H1 (cell line): ENCODE measurements at regions not wholly inside any gene's neighbourhood (a gene's known extent, or its start where the extent isn't known, plus 50 kb on each side); places are given as distances from the start of the nearest gene placed in this dataset.

Experiments used
- BRCA1 ChIP-seq: IDR thresholded peaks from 2 replicates; pipeline ENCODE4 v1.6.1; 2012; ENCODE audit warnings: low read depth, low read length, improper control_type of control experiment
- JUND ChIP-seq: IDR thresholded peaks from 2 replicates; pipeline ENCODE4 v1.6.1; 2011; ENCODE audit warnings: mild to moderate bottlenecking, improper control_type of control experiment, low read length
- TF ChIP-seq, protein P1 (sequence below): fragments of 300-600 bp; sonication (generic); IDR thresholded peaks from 2 replicates; pipeline ENCODE4 v1.7.1; 2012; ENCODE audit warnings: low read length, moderate library complexity, mild to moderate bottlenecking, inconsistent platforms; ENCODE audit not compliant: insufficient replicate concordance
- TF ChIP-seq, protein P2 (sequence below): IDR thresholded peaks from 2 replicates; pipeline ENCODE4 v1.6.1; 2011; ENCODE audit warnings: low read length, improper control_type of control experiment

- TF ChIP-seq, protein P1, sequence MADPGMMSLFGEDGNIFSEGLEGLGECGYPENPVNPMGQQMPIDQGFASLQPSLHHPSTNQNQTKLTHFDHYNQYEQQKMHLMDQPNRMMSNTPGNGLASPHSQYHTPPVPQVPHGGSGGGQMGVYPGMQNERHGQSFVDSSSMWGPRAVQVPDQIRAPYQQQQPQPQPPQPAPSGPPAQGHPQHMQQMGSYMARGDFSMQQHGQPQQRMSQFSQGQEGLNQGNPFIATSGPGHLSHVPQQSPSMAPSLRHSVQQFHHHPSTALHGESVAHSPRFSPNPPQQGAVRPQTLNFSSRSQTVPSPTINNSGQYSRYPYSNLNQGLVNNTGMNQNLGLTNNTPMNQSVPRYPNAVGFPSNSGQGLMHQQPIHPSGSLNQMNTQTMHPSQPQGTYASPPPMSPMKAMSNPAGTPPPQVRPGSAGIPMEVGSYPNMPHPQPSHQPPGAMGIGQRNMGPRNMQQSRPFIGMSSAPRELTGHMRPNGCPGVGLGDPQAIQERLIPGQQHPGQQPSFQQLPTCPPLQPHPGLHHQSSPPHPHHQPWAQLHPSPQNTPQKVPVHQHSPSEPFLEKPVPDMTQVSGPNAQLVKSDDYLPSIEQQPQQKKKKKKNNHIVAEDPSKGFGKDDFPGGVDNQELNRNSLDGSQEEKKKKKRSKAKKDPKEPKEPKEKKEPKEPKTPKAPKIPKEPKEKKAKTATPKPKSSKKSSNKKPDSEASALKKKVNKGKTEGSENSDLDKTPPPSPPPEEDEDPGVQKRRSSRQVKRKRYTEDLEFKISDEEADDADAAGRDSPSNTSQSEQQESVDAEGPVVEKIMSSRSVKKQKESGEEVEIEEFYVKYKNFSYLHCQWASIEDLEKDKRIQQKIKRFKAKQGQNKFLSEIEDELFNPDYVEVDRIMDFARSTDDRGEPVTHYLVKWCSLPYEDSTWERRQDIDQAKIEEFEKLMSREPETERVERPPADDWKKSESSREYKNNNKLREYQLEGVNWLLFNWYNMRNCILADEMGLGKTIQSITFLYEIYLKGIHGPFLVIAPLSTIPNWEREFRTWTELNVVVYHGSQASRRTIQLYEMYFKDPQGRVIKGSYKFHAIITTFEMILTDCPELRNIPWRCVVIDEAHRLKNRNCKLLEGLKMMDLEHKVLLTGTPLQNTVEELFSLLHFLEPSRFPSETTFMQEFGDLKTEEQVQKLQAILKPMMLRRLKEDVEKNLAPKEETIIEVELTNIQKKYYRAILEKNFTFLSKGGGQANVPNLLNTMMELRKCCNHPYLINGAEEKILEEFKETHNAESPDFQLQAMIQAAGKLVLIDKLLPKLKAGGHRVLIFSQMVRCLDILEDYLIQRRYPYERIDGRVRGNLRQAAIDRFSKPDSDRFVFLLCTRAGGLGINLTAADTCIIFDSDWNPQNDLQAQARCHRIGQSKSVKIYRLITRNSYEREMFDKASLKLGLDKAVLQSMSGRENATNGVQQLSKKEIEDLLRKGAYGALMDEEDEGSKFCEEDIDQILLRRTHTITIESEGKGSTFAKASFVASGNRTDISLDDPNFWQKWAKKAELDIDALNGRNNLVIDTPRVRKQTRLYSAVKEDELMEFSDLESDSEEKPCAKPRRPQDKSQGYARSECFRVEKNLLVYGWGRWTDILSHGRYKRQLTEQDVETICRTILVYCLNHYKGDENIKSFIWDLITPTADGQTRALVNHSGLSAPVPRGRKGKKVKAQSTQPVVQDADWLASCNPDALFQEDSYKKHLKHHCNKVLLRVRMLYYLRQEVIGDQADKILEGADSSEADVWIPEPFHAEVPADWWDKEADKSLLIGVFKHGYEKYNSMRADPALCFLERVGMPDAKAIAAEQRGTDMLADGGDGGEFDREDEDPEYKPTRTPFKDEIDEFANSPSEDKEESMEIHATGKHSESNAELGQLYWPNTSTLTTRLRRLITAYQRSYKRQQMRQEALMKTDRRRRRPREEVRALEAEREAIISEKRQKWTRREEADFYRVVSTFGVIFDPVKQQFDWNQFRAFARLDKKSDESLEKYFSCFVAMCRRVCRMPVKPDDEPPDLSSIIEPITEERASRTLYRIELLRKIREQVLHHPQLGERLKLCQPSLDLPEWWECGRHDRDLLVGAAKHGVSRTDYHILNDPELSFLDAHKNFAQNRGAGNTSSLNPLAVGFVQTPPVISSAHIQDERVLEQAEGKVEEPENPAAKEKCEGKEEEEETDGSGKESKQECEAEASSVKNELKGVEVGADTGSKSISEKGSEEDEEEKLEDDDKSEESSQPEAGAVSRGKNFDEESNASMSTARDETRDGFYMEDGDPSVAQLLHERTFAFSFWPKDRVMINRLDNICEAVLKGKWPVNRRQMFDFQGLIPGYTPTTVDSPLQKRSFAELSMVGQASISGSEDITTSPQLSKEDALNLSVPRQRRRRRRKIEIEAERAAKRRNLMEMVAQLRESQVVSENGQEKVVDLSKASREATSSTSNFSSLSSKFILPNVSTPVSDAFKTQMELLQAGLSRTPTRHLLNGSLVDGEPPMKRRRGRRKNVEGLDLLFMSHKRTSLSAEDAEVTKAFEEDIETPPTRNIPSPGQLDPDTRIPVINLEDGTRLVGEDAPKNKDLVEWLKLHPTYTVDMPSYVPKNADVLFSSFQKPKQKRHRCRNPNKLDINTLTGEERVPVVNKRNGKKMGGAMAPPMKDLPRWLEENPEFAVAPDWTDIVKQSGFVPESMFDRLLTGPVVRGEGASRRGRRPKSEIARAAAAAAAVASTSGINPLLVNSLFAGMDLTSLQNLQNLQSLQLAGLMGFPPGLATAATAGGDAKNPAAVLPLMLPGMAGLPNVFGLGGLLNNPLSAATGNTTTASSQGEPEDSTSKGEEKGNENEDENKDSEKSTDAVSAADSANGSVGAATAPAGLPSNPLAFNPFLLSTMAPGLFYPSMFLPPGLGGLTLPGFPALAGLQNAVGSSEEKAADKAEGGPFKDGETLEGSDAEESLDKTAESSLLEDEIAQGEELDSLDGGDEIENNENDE: no peak
- TF ChIP-seq JUND: no peak
- TF ChIP-seq, protein P2, sequence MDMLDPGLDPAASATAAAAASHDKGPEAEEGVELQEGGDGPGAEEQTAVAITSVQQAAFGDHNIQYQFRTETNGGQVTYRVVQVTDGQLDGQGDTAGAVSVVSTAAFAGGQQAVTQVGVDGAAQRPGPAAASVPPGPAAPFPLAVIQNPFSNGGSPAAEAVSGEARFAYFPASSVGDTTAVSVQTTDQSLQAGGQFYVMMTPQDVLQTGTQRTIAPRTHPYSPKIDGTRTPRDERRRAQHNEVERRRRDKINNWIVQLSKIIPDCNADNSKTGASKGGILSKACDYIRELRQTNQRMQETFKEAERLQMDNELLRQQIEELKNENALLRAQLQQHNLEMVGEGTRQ: no peak
- TF ChIP-seq BRCA1: no peak
These were observed 462.2 kb downstream of the LRIG3 start (continued) for GRCh38 chr12:58458102-58458501.
